ENCODE measurements at regions not wholly inside any gene's neighbourhood (a gene's known extent, or its start where the extent isn't known, plus 50 kb on each side); places are given as distances from the start of the nearest gene placed in this dataset.

GRCh38 chr7:88692493-88692892 lies 67.0 kb upstream of the ZNF804B start:
- Mint-ChIP-seq H3K36me3 (ENCODE audit: low read depth) (no peaks in the 10 kb centered on the region), H3K4me3 (no peak overlapping the region), H3K4me1 (ENCODE audit: low read depth) (no peaks in the 10 kb centered on the region), H3K27me3 (no peaks in the 10 kb centered on the region), H3K9me3 (no peaks in the 10 kb centered on the region), H3K27ac (no peak overlapping the region)
- ChIA-PET CTCF (no interaction called here), POLR2A (no interaction called here)
- no peaks in the 10 kb centered on the region for H3K4me1 ChIP-seq (ENCODE audit: insufficient read depth, low read length)
- no peaks in the 10 kb centered on the region for H3K9me3 ChIP-seq (ENCODE audit: control insufficient read depth in 1 of 2, insufficient read depth in 1 of 2, low read length in 2 of 2)
- H3K36me3 ChIP-seq (ENCODE audit: insufficient read depth, low read length), result no peaks in the 10 kb centered on the region
- TF ChIP-seq CTCF (IDR thresholded peaks at IDR 0.05), result no peak
- no peaks in the 10 kb centered on the region for H3K27me3 ChIP-seq (ENCODE audit: control insufficient read depth in 1 of 2, insufficient read depth in 2 of 2, low read length in 2 of 2)
- DNase-seq, result no peak
- ATAC-seq (ENCODE audit: poor library complexity), result no peak
- intact Hi-C loops (cut with DNase I, micrococcal nuclease), result no loop called here
- H3K4me3 ChIP-seq (ENCODE audit: low read length), result no peak overlapping the region
- H3K27ac ChIP-seq (ENCODE audit: low read depth in 1 of 2, low read length in 2 of 2), result no peak overlapping the region

- Mint-ChIP-seq H3K4me1 (ENCODE audit: low read depth) (no peaks in the 10 kb centered on the region), H3K36me3 (ENCODE audit: low read depth) (no peaks in the 10 kb centered on the region), H3K27me3 (no peaks in the 10 kb centered on the region), H3K9me3 (no peaks in the 10 kb centered on the region), H3K4me3 (no peak overlapping the region), H3K27ac (no peak overlapping the region)
- DNase-seq (no peak), ATAC-seq (ENCODE audit: poor library complexity) (no peak)
- Histone ChIP-seq H3K27me3 (ENCODE audit: control insufficient read depth in 1 of 2, insufficient read depth in 2 of 2, low read length in 2 of 2) (no peaks in the 10 kb centered on the region), H3K4me1 (ENCODE audit: insufficient read depth, low read length) (no peaks in the 10 kb centered on the region), H3K36me3 (ENCODE audit: insufficient read depth, low read length) (no peaks in the 10 kb centered on the region), H3K27ac (ENCODE audit: low read depth in 1 of 2, low read length in 2 of 2) (no peak overlapping the region), H3K9me3 (ENCODE audit: control insufficient read depth in 1 of 2, insufficient read depth in 1 of 2, low read length in 2 of 2) (peaks cover 0 to 9% of the 10 kb centered on the region in 2 experiments), H3K4me3 (ENCODE audit: low read length) (no peak overlapping the region)
- intact Hi-C loops (cut with DNase I, micrococcal nuclease), result no loop called here
- CTCF ChIA-PET, result no interaction called here
- POLR2A ChIA-PET, result no interaction called here
- no peak for TF ChIP-seq CTCF (IDR thresholded peaks at IDR 0.05)
These were observed 69.7 kb upstream of the ZNF804B start for GRCh38 chr7:88689821-88690220.

GRCh38 chr7:88688222-88688621 lies 71.3 kb upstream of the ZNF804B start:
- intact Hi-C loops (cut with DNase I, micrococcal nuclease), result no loop called here
- no peak for ATAC-seq (ENCODE audit: poor library complexity)
- Mint-ChIP-seq H3K4me3 (no peak overlapping the region), H3K27me3 (no peaks in the 10 kb centered on the region), H3K36me3 (ENCODE audit: low read depth) (no peaks in the 10 kb centered on the region), H3K4me1 (ENCODE audit: low read depth) (no peaks in the 10 kb centered on the region), H3K27ac (no peak overlapping the region), H3K9me3 (no peaks in the 10 kb centered on the region)
- ChIA-PET POLR2A (no interaction called here), CTCF (no interaction called here)
- Histone ChIP-seq H3K27ac (ENCODE audit: low read depth in 1 of 2, low read length in 2 of 2) (no peak overlapping the region), H3K4me3 (ENCODE audit: low read length) (no peak overlapping the region), H3K27me3 (ENCODE audit: control insufficient read depth in 1 of 2, insufficient read depth in 2 of 2, low read length in 2 of 2) (no peaks in the 10 kb centered on the region), H3K9me3 (ENCODE audit: control insufficient read depth in 1 of 2, insufficient read depth in 1 of 2, low read length in 2 of 2) (peaks cover 0 to 15% of the 10 kb centered on the region in 2 experiments), H3K36me3 (ENCODE audit: insufficient read depth, low read length) (no peaks in the 10 kb centered on the region), H3K4me1 (ENCODE audit: insufficient read depth, low read length) (no peaks in the 10 kb centered on the region)
- no peak for TF ChIP-seq CTCF (IDR thresholded peaks at IDR 0.05)
- DNase-seq, result no peak
